ENCODE measurements at regions not wholly inside any gene's neighbourhood (a gene's known extent, or its start where the extent isn't known, plus 50 kb on each side); places are given as distances from the start of the nearest gene placed in this dataset.

DNA sequence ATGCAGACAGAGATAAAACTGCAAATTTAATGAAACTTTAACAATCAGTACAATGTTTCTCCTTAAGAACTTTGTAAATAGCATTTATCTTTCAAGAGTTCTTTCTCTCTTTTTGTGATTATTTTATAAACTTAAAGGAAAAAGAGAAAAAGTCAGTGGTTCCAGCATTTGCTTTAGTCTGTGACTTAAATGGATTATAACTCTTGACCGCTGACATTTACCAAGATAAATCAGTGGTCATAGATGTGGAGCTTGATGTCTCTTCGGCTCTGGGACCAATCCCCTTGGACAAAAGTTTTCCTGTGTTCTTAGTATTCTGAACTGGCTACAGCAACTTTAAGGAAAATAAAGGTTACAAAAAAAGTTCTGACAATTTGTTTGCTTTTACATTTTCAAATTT lies 162.6 kb downstream of the TM9SF2 start:
- H3K79me2 ChIP-seq (ENCODE audit: low read length), result no peaks in the 10 kb centered on the region
- H2AFZ ChIP-seq (ENCODE audit: low read depth, low read length), result no peak overlapping the region
- H4K20me1 ChIP-seq (ENCODE audit: insufficient read depth, low read length), result 0 out of 2 replicates have a peak, but pooled peaks cover 5% of the 10 kb centered on the region
- no peaks in the 10 kb centered on the region for H3K9me3 ChIP-seq (ENCODE audit: insufficient read depth, low read length)
- TF ChIP-seq, protein P1, sequence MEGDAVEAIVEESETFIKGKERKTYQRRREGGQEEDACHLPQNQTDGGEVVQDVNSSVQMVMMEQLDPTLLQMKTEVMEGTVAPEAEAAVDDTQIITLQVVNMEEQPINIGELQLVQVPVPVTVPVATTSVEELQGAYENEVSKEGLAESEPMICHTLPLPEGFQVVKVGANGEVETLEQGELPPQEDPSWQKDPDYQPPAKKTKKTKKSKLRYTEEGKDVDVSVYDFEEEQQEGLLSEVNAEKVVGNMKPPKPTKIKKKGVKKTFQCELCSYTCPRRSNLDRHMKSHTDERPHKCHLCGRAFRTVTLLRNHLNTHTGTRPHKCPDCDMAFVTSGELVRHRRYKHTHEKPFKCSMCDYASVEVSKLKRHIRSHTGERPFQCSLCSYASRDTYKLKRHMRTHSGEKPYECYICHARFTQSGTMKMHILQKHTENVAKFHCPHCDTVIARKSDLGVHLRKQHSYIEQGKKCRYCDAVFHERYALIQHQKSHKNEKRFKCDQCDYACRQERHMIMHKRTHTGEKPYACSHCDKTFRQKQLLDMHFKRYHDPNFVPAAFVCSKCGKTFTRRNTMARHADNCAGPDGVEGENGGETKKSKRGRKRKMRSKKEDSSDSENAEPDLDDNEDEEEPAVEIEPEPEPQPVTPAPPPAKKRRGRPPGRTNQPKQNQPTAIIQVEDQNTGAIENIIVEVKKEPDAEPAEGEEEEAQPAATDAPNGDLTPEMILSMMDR (IDR thresholded peaks at IDR 0.05; ENCODE audit: low read depth, low read length), result no peak
- TF ChIP-seq EZH2phosphoT487 (IDR thresholded peaks at IDR 0.05; ENCODE audit: low read depth), result no peak
- H3K4me1 ChIP-seq (ENCODE audit: low read length), result peaks cover 14% of the 10 kb centered on the region
- H3K4me3 ChIP-seq (ENCODE audit: low read length), result no peak overlapping the region
- H3K9ac ChIP-seq (ENCODE audit: low read length), result no peak overlapping the region
- H3K4me2 ChIP-seq (ENCODE audit: low read length), result no peak overlapping the region
- H3K27ac ChIP-seq (ENCODE audit: low read length), result no peak overlapping the region
- H3K27me3 ChIP-seq (ENCODE audit: low read depth, low read length), result no peaks in the 10 kb centered on the region
- no peaks in the 10 kb centered on the region for H3K36me3 ChIP-seq (replicated peaks; ENCODE audit: low read depth, low read length)

DNA sequence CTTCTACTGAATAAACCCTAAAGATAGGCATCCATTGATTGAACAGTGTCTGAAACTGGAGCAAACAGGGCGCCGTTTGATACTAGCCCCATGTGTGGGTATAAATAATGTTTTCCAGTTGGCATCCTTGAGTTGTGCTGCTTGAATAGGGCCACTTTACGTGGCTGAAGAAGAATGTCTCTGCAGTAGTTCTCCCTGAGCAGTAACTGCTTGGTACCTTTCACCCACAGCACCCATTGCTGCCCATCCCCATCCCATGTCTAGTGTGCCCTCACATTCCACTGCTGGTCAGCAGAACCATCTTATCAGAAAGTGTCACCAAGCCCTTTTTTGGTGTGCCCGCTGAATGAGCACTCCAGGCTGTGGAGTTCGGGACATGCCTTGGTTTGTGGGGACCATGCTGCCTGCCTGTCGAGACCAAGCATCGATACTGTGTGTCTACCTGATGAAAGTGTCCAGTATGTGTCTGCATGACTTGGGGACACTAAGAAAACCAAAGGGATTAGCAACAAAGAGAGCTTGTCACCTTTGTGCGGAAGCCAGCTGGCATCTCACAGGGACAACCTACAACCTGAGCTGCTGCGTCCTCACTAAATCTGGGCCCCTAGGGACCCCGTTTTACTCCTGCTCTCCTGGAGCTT lies 162.0 kb downstream of the TM9SF2 start:
- H3K4me3 ChIP-seq (ENCODE audit: low read length), result no peak overlapping the region
- H3K9ac ChIP-seq (ENCODE audit: low read length), result no peak overlapping the region
- no peak overlapping the region for H2AFZ ChIP-seq (ENCODE audit: low read depth, low read length)
- no peak overlapping the region for H3K4me2 ChIP-seq (ENCODE audit: low read length)
- no peaks in the 10 kb centered on the region for H3K36me3 ChIP-seq (replicated peaks; ENCODE audit: low read depth, low read length)
- no peaks in the 10 kb centered on the region for H3K79me2 ChIP-seq (ENCODE audit: low read length)
- H3K4me1 ChIP-seq (ENCODE audit: low read length), result peaks cover 19% of the 10 kb centered on the region
- 0 out of 2 replicates have a peak, but pooled peaks cover 5% of the 10 kb centered on the region for H4K20me1 ChIP-seq (ENCODE audit: insufficient read depth, low read length)
- no peaks in the 10 kb centered on the region for H3K9me3 ChIP-seq (ENCODE audit: insufficient read depth, low read length)
- no peaks in the 10 kb centered on the region for H3K27me3 ChIP-seq (ENCODE audit: low read depth, low read length)
- TF ChIP-seq EZH2phosphoT487 (IDR thresholded peaks at IDR 0.05; ENCODE audit: low read depth), result no peak
- TF ChIP-seq, protein P1 (IDR thresholded peaks at IDR 0.05; ENCODE audit: low read depth, low read length), result no peak
- H3K27ac ChIP-seq (ENCODE audit: low read length), result no peak overlapping the region

DNA sequence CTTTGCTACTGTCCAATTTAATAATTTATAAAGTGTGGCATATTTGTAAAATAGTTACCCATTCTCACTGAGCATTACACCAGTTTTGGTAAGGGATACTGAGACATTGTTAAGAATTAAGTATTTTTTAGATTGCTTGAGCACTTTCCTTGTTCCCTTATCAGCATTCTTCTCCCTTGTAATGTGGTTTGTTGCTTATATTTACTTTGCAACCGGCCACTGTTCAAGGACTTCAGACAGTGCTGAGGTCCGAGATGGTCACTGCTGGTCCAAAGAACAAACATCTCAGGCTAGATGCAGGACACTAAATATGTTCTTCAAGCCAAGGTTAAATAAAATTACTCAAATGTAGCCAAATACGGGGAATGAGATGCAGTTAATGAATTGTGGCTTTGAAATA lies 161.4 kb downstream of the TM9SF2 start:
- Histone ChIP-seq H3K27ac (ENCODE audit: low read length) (no peak overlapping the region), H3K9me3 (ENCODE audit: insufficient read depth, low read length) (no peaks in the 10 kb centered on the region), H3K4me1 (ENCODE audit: low read length) (peaks cover 26% of the 10 kb centered on the region), H3K27me3 (ENCODE audit: low read depth, low read length) (no peaks in the 10 kb centered on the region), H3K9ac (ENCODE audit: low read length) (no peak overlapping the region), H3K36me3 (replicated peaks; ENCODE audit: low read depth, low read length) (no peaks in the 10 kb centered on the region), H2AFZ (ENCODE audit: low read depth, low read length) (no peak overlapping the region), H3K4me2 (ENCODE audit: low read length) (no peak overlapping the region), H3K79me2 (ENCODE audit: low read length) (no peaks in the 10 kb centered on the region), H4K20me1 (ENCODE audit: insufficient read depth, low read length) (0 out of 2 replicates have a peak, but pooled peaks cover 5% of the 10 kb centered on the region), H3K4me3 (ENCODE audit: low read length) (no peak overlapping the region)
- TF ChIP-seq EZH2phosphoT487 (IDR thresholded peaks at IDR 0.05; ENCODE audit: low read depth), result no peak
- TF ChIP-seq, protein P1 (IDR thresholded peaks at IDR 0.05; ENCODE audit: low read depth, low read length), result no peak

DNA sequence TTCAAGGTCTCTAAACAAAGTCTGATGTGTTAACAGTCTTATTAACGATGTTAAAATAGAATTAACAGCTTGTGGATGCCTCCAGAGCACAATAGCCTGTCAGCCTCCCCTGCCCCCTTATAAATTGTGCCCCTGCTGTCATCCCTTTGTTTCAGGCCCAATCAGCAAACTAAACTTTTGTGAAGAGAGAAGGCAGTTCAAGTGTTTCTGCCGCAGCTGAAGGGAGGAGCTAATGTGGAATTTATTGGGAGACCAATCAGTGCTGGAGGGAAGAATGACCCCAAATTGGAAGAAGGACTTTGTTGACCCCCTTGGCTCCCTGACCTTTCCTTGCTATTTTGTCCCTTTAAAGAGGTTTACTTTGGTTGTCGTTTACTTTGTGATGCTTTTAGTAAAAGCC lies 160.5 kb downstream of the TM9SF2 start:
- TF ChIP-seq EZH2phosphoT487 (IDR thresholded peaks at IDR 0.05; ENCODE audit: low read depth), result no peak
- TF ChIP-seq, protein P1 (IDR thresholded peaks at IDR 0.05; ENCODE audit: low read depth, low read length), result no peak
- peaks cover 30% of the 10 kb centered on the region for H3K4me1 ChIP-seq (ENCODE audit: low read length)
- H4K20me1 ChIP-seq (ENCODE audit: insufficient read depth, low read length), result 0 out of 2 replicates have a peak, but pooled peaks cover 5% of the 10 kb centered on the region
- no peaks in the 10 kb centered on the region for H3K79me2 ChIP-seq (ENCODE audit: low read length)
- H3K4me3 ChIP-seq (ENCODE audit: low read length), result no peak overlapping the region
- no peaks in the 10 kb centered on the region for H3K36me3 ChIP-seq (replicated peaks; ENCODE audit: low read depth, low read length)
- no peaks in the 10 kb centered on the region for H3K9me3 ChIP-seq (ENCODE audit: insufficient read depth, low read length)
- H3K27ac ChIP-seq (ENCODE audit: low read length), result no peak overlapping the region
- no peak overlapping the region for H2AFZ ChIP-seq (ENCODE audit: low read depth, low read length)
- no peak overlapping the region for H3K4me2 ChIP-seq (ENCODE audit: low read length)
- no peak overlapping the region for H3K9ac ChIP-seq (ENCODE audit: low read length)
- H3K27me3 ChIP-seq (ENCODE audit: low read depth, low read length), result 0 out of 2 replicates have a peak, but pooled peaks cover 3% of the 10 kb centered on the region
